GM18951 (cell line): ENCODE measurements at regions not wholly inside any gene's neighbourhood (a gene's known extent, or its start where the extent isn't known, plus 50 kb on each side); places are given as distances from the start of the nearest gene placed in this dataset.

Experiments used
- in situ Hi-C: fragments of 300-500 bp; cut with MboI; formaldehyde crosslinking; loops from one replicate; pipeline ENCODE4 v1.12.0; 2022; ENCODE audit warnings: low sequenced_read_pairs, mixed read lengths, inconsistent platforms; ENCODE audit not compliant: unreplicated experiment

DNA sequence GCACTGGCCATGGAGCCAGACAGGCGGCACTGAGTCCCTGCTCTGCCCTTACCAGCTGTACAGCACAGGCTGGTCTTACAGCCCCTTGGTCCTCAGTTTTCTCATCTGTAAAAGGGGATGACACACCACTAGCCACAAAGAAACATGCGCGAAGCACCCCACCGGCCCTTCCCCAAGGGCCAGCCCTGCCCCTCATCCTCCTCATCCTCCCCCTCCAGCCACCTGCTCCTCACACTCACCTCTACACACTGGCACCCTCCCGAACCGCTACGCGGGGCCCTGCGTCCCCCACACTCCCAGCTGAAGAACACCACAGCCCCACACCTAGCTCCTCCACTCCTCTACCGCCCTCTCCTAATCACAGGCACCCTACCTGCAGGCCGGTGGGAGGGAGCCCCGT lies 138.4 kb downstream of the TNFRSF13B start:
- in situ Hi-C loops: loop anchor here (25.0 kb wide), 1 partner anchor 1604 kb away; no protein-coding TSS in a partner anchor

- in situ Hi-C loops: loop anchor here (25.0 kb wide), 1 partner anchor 1604 kb away; no protein-coding TSS in a partner anchor
Measured at GRCh38 chr17:16832853-16833252, 139.1 kb downstream of the TNFRSF13B start.

DNA sequence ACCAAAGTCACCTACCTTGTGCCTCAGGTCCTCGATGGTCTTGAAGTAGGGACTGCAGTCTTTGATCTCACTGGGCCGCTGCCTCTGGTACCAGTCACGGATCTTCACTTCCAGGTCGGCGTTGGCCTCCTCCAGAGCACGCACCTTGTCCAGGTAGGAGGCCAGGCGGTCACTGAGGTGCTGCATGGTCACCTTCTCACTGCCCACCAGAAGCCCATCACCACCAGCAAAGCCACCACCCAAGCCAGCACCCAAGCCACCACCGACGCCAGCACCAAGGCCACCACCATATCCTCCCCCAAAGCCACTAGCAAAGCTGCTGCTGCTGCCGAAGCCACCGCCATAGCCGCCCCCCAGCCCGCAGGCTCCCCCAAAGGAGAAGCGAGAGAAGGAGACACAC lies 139.7 kb downstream of the TNFRSF13B start:
- in situ Hi-C loops: loop anchor here (25.0 kb wide), 1 partner anchor 1605 kb away; no protein-coding TSS in a partner anchor

GRCh38 chr17:16830770-16831169 lies 140.7 kb downstream of the CCDC144A start:
- in situ Hi-C loops: loop anchor here (25.0 kb wide), 1 partner anchor 1607 kb away; no protein-coding TSS in a partner anchor

- in situ Hi-C loops: loop anchor here (25.0 kb wide), 1 partner anchor 1607 kb away; no protein-coding TSS in a partner anchor
Measured at GRCh38 chr17:16830219-16830618, 140.2 kb downstream of the CCDC144A start.
